Liver (tissue), 8 donors: ENCODE measurements at regions not wholly inside any gene's neighbourhood (a gene's known extent, or its start where the extent isn't known, plus 50 kb on each side); places are given as distances from the start of the nearest gene placed in this dataset.

Experiments
- DNase-seq: peaks from one replicate; pipeline ENCODE4 v3.0.0-alpha.2; 2017; ENCODE audit warnings: low spot score
- H3K27ac ChIP-seq, 2 donors: one replicate each; pipeline ENCODE4 v1.7.0; 2013; ENCODE audit warnings: inconsistent platforms in 2 of 2, low read length in 2 of 2, control low read depth in 1 of 2, low read depth in 1 of 2, mild to moderate bottlenecking in 1 of 2
- H3K27me3 ChIP-seq, 4 donors: one replicate each; pipeline versions ENCODE4 v1.6.1 to v1.7.0; 2013; ENCODE audit warnings: low read length in 3 of 4, inconsistent platforms in 1 of 4, mild to moderate bottlenecking in 1 of 4, moderate library complexity in 1 of 4; ENCODE audit not compliant: control insufficient read depth in 4 of 4, insufficient read depth in 4 of 4
- H3K36me3 ChIP-seq, 4 donors: one replicate each; pipeline versions ENCODE4 v1.6.1 to v1.7.0; 2013; ENCODE audit warnings: low read length in 3 of 4, mild to moderate bottlenecking in 3 of 4, low read depth in 1 of 4, moderate library complexity in 1 of 4; ENCODE audit not compliant: control insufficient read depth in 4 of 4, insufficient read depth in 3 of 4
- H3K4me1 ChIP-seq, 4 donors: one replicate each; pipeline versions ENCODE4 v1.6.1 to v1.7.0; 2013; ENCODE audit warnings: low read length in 3 of 4, mild to moderate bottlenecking in 3 of 4, moderate library complexity in 1 of 4; ENCODE audit not compliant: control insufficient read depth in 4 of 4, insufficient read depth in 4 of 4
- H3K4me3 ChIP-seq, 3 donors: one replicate each; pipeline versions ENCODE4 v1.6.1 to v1.7.0; 2013; ENCODE audit warnings: low read length in 3 of 3, control low read depth in 1 of 3, low read depth in 1 of 3, mild to moderate bottlenecking in 1 of 3
- H3K9ac ChIP-seq, 2 donors: one replicate each; pipeline ENCODE4 v1.7.0; 2013; ENCODE audit warnings: low read length in 2 of 2, mild to moderate bottlenecking in 2 of 2, moderate library complexity in 2 of 2, control low read depth in 1 of 2, low read depth in 1 of 2
- H3K9me3 ChIP-seq, 4 donors: one replicate each; pipeline versions ENCODE4 v1.6.1 to v1.7.0; 2013; ENCODE audit warnings: low read length in 3 of 4; ENCODE audit not compliant: control insufficient read depth in 4 of 4
- ATF3 ChIP-seq: IDR thresholded peaks from 2 replicates; pipeline ENCODE4 v1.6.1; 2016; ENCODE audit warnings: antibody characterized with exemption
- CTCF ChIP-seq: fragments of 150-350 bp; IDR thresholded peaks from 2 replicates; pipeline ENCODE4 v1.5.1; 2017; ENCODE audit warnings: improper control_type of control experiment, low read depth, low read length; ENCODE audit not compliant: missing input control
- EGR1 ChIP-seq, 2 donors: IDR thresholded peaks; 2 replicates each; pipeline ENCODE4 v1.6.1; 2016 to 2018; ENCODE audit warnings: antibody characterized with exemption in 2 of 2, low read depth in 2 of 2
- FOXA1 ChIP-seq: IDR thresholded peaks from 2 replicates; pipeline ENCODE4 v1.6.1; 2016; ENCODE audit warnings: antibody characterized with exemption
- FOXA2 ChIP-seq: IDR thresholded peaks from 2 replicates; pipeline ENCODE4 v1.6.1; 2016; ENCODE audit warnings: antibody characterized with exemption
- GABPA ChIP-seq, 2 donors: IDR thresholded peaks in 1 of 2; conservative IDR thresholded peaks in 1 of 2; 2 replicates each; pipeline ENCODE4 v1.6.1; 2016; ENCODE audit warnings: antibody characterized with exemption in 2 of 2, mild to moderate bottlenecking in 1 of 2, moderate library complexity in 1 of 2
- HNF4A ChIP-seq, 2 donors: conservative IDR thresholded peaks; 2 replicates each; pipeline ENCODE4 v1.6.1; 2016; ENCODE audit warnings: antibody characterized with exemption in 2 of 2, mild to moderate bottlenecking in 2 of 2
- HNF4G ChIP-seq: IDR thresholded peaks from 2 replicates; pipeline ENCODE4 v1.6.1; 2016; ENCODE audit warnings: antibody characterized with exemption
- JUND ChIP-seq, 2 donors: IDR thresholded peaks; 2 replicates each; pipeline ENCODE4 v1.6.1; 2016; ENCODE audit warnings: antibody characterized with exemption in 2 of 2
- MAX ChIP-seq: IDR thresholded peaks from 2 replicates; pipeline ENCODE4 v1.6.1; 2016; ENCODE audit warnings: antibody characterized with exemption
- NR2F2 ChIP-seq: IDR thresholded peaks from 2 replicates; pipeline ENCODE4 v1.6.1; 2016; ENCODE audit warnings: antibody characterized with exemption
- RAD21 ChIP-seq, 2 donors: IDR thresholded peaks; 2 replicates each; pipeline ENCODE4 v1.6.1; 2016; ENCODE audit warnings: antibody characterized with exemption in 2 of 2, mild to moderate bottlenecking in 2 of 2
- REST ChIP-seq: IDR thresholded peaks from 2 replicates; pipeline ENCODE4 v1.6.1; 2016; ENCODE audit warnings: antibody characterized with exemption, mild to moderate bottlenecking
- SP1 ChIP-seq: IDR thresholded peaks from 2 replicates; pipeline ENCODE4 v1.6.1; 2018; ENCODE audit warnings: antibody characterized with exemption, mild to moderate bottlenecking
- TAF1 ChIP-seq: conservative IDR thresholded peaks from 2 replicates; pipeline ENCODE4 v1.6.1; 2016; ENCODE audit warnings: antibody characterized with exemption, mild to moderate bottlenecking
- YY1 ChIP-seq: IDR thresholded peaks from 2 replicates; pipeline ENCODE4 v1.6.1; 2016; ENCODE audit warnings: antibody characterized with exemption, mild to moderate bottlenecking
- WGBS: extraction: QIAGEN DNeasy Blood & Tissue Kit; methylation state at CpG from one replicate; pipeline ENCODE4 v1.1.7; 2013; 5-methylcytosine and 5-hydroxymethylcytosine counted together
- donor health status: healthy.
- donor health status: healthy.
- donor health status: healthy.
- donor health status: healthy.
- donor health status: healthy.

- H3K27ac ChIP-seq, result no peak overlapping the region
- no peak for DNase-seq
- no peaks in the 10 kb centered on the region for H3K36me3 ChIP-seq
- H3K9ac ChIP-seq, result no peak overlapping the region
- no peaks in the 10 kb centered on the region for H3K4me1 ChIP-seq
- TF ChIP-seq HNF4A (conservative IDR thresholded peaks at IDR 0.05), result no peak
- TF ChIP-seq JUND (IDR thresholded peaks at IDR 0.05), result no peak
- TF ChIP-seq ATF3, result no peak
- TF ChIP-seq GABPA (IDR thresholded peaks at IDR 0.05 in 1 of 2, conservative IDR thresholded peaks at IDR 0.05 in 1 of 2), result no peak
- TF ChIP-seq EGR1 (IDR thresholded peaks at IDR 0.05; ENCODE audit: low read depth in 2 of 2), result no peak
- no peak for TF ChIP-seq RAD21 (IDR thresholded peaks at IDR 0.05)
- TF ChIP-seq MAX, result no peak
- H3K27me3 ChIP-seq, result no peaks in the 10 kb centered on the region
- 43% methylated on average over 3 of the region's 3 CpGs for WGBS
- H3K9me3 ChIP-seq, result peaks cover 0 to 5% (median 2%) of the 10 kb centered on the region in 4 donors
- no peak overlapping the region for H3K4me3 ChIP-seq
These were observed 66.3 kb upstream of the ADGRG2 start for GRCh38 chrX:19188566-19188965.

- H3K27ac ChIP-seq, result no peak overlapping the region
- DNase-seq, result no peak
- H3K4me3 ChIP-seq, result no peak overlapping the region
- H3K9ac ChIP-seq, result no peak overlapping the region
- H3K9me3 ChIP-seq, result peaks cover 0 to 5% (median 2%) of the 10 kb centered on the region in 4 donors
- no peaks in the 10 kb centered on the region for H3K36me3 ChIP-seq
- no peaks in the 10 kb centered on the region for H3K4me1 ChIP-seq
- WGBS, result 93% methylated on average over 5 of the region's 5 CpGs
- no peaks in the 10 kb centered on the region for H3K27me3 ChIP-seq
- TF ChIP-seq REST (no peak), MAX (no peak), HNF4G (no peak), SP1 (no peak), FOXA1 (no peak), CTCF (no peak), HNF4A (conservative IDR thresholded peaks at IDR 0.05) (no peak), FOXA2 (no peak), ATF3 (no peak), TAF1 (no peak), YY1 (no peak), GABPA (IDR thresholded peaks at IDR 0.05 in 1 of 2, conservative IDR thresholded peaks at IDR 0.05 in 1 of 2) (no peak), NR2F2 (no peak)
These were observed 68.6 kb upstream of the ADGRG2 start for GRCh38 chrX:19190902-19191301.
